GM12878 (cell line): ENCODE measurements at regions not wholly inside any gene's neighbourhood (a gene's known extent, or its start where the extent isn't known, plus 50 kb on each side); places are given as distances from the start of the nearest gene placed in this dataset.
A peak's percentile ranks its signal among the peaks of the same experiment; 100 is the strongest.

Source experiments
- ATAC-seq: fragments of 200-7000 bp; cut with Tn5 transposase; 3 replicates; pipeline ENCODE4 v1.9.1; 2020; ENCODE audit warnings: mild to moderate bottlenecking, moderate library complexity
- BruUV-seq: library from RNA; stranded (reverse); fragments of 400-500 nt; replicated peaks from 2 replicates; lab custom pipeline; 2021; lab: Mats Ljungman, UMichigan
- CTCF ChIA-PET: fragments of 300-600 bp; sonication (Branson Sonifier 250); formaldehyde crosslinking; extraction: SDS; loops from one replicate; lab custom pipeline; 2021; ENCODE audit warnings: inconsistent platforms; lab: Yijun Ruan, JAX
- POLR2A ChIA-PET: fragments of 350-600 bp; formaldehyde crosslinking; extraction: SDS; loops from one replicate; lab custom pipeline; 2021; ENCODE audit warnings: inconsistent platforms; lab: Charles Lee
- RAD21 ChIA-PET: fragments of 300-600 bp; sonication (Branson Sonifier 250); formaldehyde crosslinking; loops from one replicate; lab custom pipeline; 2023; ENCODE audit warnings: antibody characterized with exemption; ENCODE audit not compliant: unreplicated experiment; lab: Charles Lee
- SMC1A ChIA-PET: fragments of 300-600 bp; sonication (Branson Sonifier 250); formaldehyde crosslinking; loops from one replicate; lab custom pipeline; 2023; ENCODE audit not compliant: unreplicated experiment, uncharacterized antibody; lab: Charles Lee
- DNase-seq: peaks from one replicate; pipeline ENCODE4 v3.0.0-alpha.2; 2011; ENCODE audit warnings: low read depth, low spot score
- FAIRE-seq: peaks from 3 replicates; lab custom pipeline; 2011; peaks lifted over from hg19 to GRCh38; lab: Jason Lieb, UNC
- H2AFZ ChIP-seq: 2 replicates; pipeline ENCODE4 v1.6.0; 2011; ENCODE audit warnings: low read depth, low read length, control low read depth; ENCODE audit not compliant: control insufficient read depth
- H3K27ac ChIP-seq: 2 replicates; pipeline ENCODE4 v1.5.1; 2011; ENCODE audit warnings: control low read depth; ENCODE audit not compliant: control insufficient read depth, insufficient read depth
- H3K27me3 ChIP-seq, 2 experiments: replicated peaks in 1 of 2; 2 replicates each; pipeline versions ENCODE4 v1.6.0 to v1.6.1; 2011; ENCODE audit warnings: low read length in 1 of 2; ENCODE audit not compliant: control insufficient read depth in 2 of 2, insufficient read depth in 2 of 2
- H3K36me3 ChIP-seq, 2 experiments: 2 replicates each; pipeline ENCODE4 v1.5.1; 2011; ENCODE audit warnings: low read length in 1 of 2; ENCODE audit not compliant: control insufficient read depth in 2 of 2, insufficient read depth in 2 of 2
- H3K4me1 ChIP-seq: 2 replicates; pipeline ENCODE4 v1.6.1; 2011; ENCODE audit warnings: mild to moderate bottlenecking, low read length, moderate library complexity, mixed read lengths; ENCODE audit not compliant: control insufficient read depth, insufficient read depth
- H3K4me2 ChIP-seq: 2 replicates; pipeline ENCODE4 v1.6.0; 2011; ENCODE audit warnings: control low read depth; ENCODE audit not compliant: control insufficient read depth, insufficient read depth
- H3K4me3 ChIP-seq: fragments of 200-600 bp; sonication (generic); 2 replicates; pipeline ENCODE4 v1.5.1; 2016
- H3K79me2 ChIP-seq: 2 replicates; pipeline ENCODE4 v1.6.0; 2011; ENCODE audit warnings: low read length; ENCODE audit not compliant: control insufficient read depth, insufficient read depth
- H3K9ac ChIP-seq: 2 replicates; pipeline ENCODE4 v1.8.0; 2011; ENCODE audit warnings: low read length, control low read depth, mixed read lengths; ENCODE audit not compliant: control insufficient read depth, insufficient read depth
- H3K9me3 ChIP-seq: replicated peaks from 3 replicates; pipeline ENCODE4 v1.5.1; 2011; ENCODE audit warnings: mild to moderate bottlenecking, low read length; ENCODE audit not compliant: control insufficient read depth, insufficient read depth
- H4K20me1 ChIP-seq: 2 replicates; pipeline ENCODE4 v1.6.0; 2011; ENCODE audit not compliant: control insufficient read depth, insufficient read depth
- BRCA1 ChIP-seq: IDR thresholded peaks from 2 replicates; pipeline ENCODE4 v1.6.1; 2011; ENCODE audit warnings: low read depth, low read length, improper control_type of control experiment
- FOXK2 ChIP-seq: fragments of 450-650 bp; IDR thresholded peaks from 2 replicates; pipeline ENCODE4 v1.6.1; 2017; ENCODE audit warnings: mild to moderate bottlenecking, moderate library complexity
- GABPA ChIP-seq: IDR thresholded peaks from 2 replicates; pipeline ENCODE4 v1.6.1; 2014; ENCODE audit warnings: antibody characterized with exemption, low read depth, mild to moderate bottlenecking, inconsistent platforms
- NFYA ChIP-seq: IDR thresholded peaks from 2 replicates; pipeline ENCODE4 v1.6.1; 2011; ENCODE audit warnings: low read depth, mild to moderate bottlenecking, low read length, improper control_type of control experiment, borderline replicate concordance
- PRDM15 ChIP-seq: fragments of 450-650 bp; formaldehyde crosslinking; IDR thresholded peaks from 2 replicates; pipeline ENCODE4 v1.4.0; 2020; ENCODE audit warnings: mild to moderate bottlenecking, moderate library complexity
- SIX5 ChIP-seq: IDR thresholded peaks from 2 replicates; pipeline ENCODE4 v1.6.1; 2011; ENCODE audit warnings: mild to moderate bottlenecking, low read depth, low read length, moderate library complexity; ENCODE audit not compliant: severe bottlenecking
- SMAD1 ChIP-seq: fragments of 450-650 bp; IDR thresholded peaks from 2 replicates; pipeline ENCODE4 v1.6.1; 2018; ENCODE audit warnings: mild to moderate bottlenecking, low read depth; ENCODE audit not compliant: partially characterized antibody
- SUZ12 ChIP-seq: fragments of 200-600 bp; sonication (generic); IDR thresholded peaks from one replicate; pipeline ENCODE4 v1.6.1; 2018; ENCODE audit warnings: antibody characterized with exemption, mild to moderate bottlenecking; ENCODE audit not compliant: unreplicated experiment
- USF1 ChIP-seq: IDR thresholded peaks from 2 replicates; pipeline ENCODE4 v1.6.1; 2011; ENCODE audit warnings: borderline replicate concordance, low read depth, mild to moderate bottlenecking, moderate library complexity, mixed read lengths, low read length; ENCODE audit not compliant: insufficient read depth; ENCODE audit errors: extremely low read length
- USF2 ChIP-seq: IDR thresholded peaks from 2 replicates; pipeline ENCODE4 v1.6.1; 2011; ENCODE audit warnings: low read depth, low read length, improper control_type of control experiment, borderline replicate concordance
- ZNF687 ChIP-seq: fragments of 450-650 bp; IDR thresholded peaks from 2 replicates; pipeline ENCODE4 v1.6.1; 2017; ENCODE audit warnings: mild to moderate bottlenecking, moderate library complexity
- ZSCAN29 ChIP-seq: fragments of 450-650 bp; IDR thresholded peaks from 2 replicates; pipeline ENCODE4 v1.6.1; 2017; ENCODE audit warnings: mild to moderate bottlenecking, moderate library complexity
- WGBS: methylation state at CpG from one replicate; pipeline ENCODE4 v1.1.6; 2016; ENCODE audit warnings: low lambda C conversion rate; ENCODE audit not compliant: insufficient replicate concordance, insufficient coverage; ENCODE audit errors: missing lambda C conversion rate; 5-methylcytosine and 5-hydroxymethylcytosine counted together
- in situ Hi-C: fragments of 300-500 bp; cut with MboI; formaldehyde crosslinking; loops from 9 replicates; pipeline ENCODE4 v1.14.3; 2018; ENCODE audit warnings: mixed read lengths
- intact Hi-C: fragments of 100-400 bp; cut with micrococcal nuclease; formaldehyde crosslinking; loops from one replicate; pipeline ENCODE4 v1.14.2; 2022; ENCODE audit not compliant: unreplicated experiment

GRCh38 chr15:38068626-38069391, 134.4 kb downstream of the TMCO5A start:
- intact Hi-C loops = loop anchor here (1.0 kb wide), 1 partner anchor 16 kb away; no protein-coding TSS in a partner anchor
- DNase-seq (peak; percentile 74), FAIRE-seq (peak; percentile 89), ATAC-seq (peak; percentile 80)
- 0 out of 2 replicates have a peak overlapping the region, but pooled peaks have one; percentile 15 for H3K4me3 ChIP-seq
- H3K27me3 ChIP-seq = no peaks in the 10 kb centered on the region
- H3K79me2 ChIP-seq = no peaks in the 10 kb centered on the region
- H3K9me3 ChIP-seq = no peaks in the 10 kb centered on the region
- peaks cover 25% of the 10 kb centered on the region for H3K4me1 ChIP-seq
- WGBS = 14% methylated on average over 7 of the region's 7 CpGs
- ChIA-PET SMC1A (interaction anchor here (0.6 to 4.3 kb wide), 24 partner anchors 10 to 369 kb away, joined by 3 to 60 read pairs (median 5); partner anchors contain the start of gene SPRED1), CTCF (interaction anchor here (0.7 to 2.7 kb wide), 11 partner anchors 9 to 371 kb away, joined by 3 to 18 read pairs (median 4); no protein-coding TSS in a partner anchor), POLR2A (interaction anchor here (1.0 to 2.4 kb wide), 6 partner anchors 11 to 27 kb away, joined by 3 to 11 read pairs (median 5); no protein-coding TSS in a partner anchor), RAD21 (interaction anchor here (0.9 to 2.5 kb wide), 15 partner anchors 9 to 282 kb away, joined by 3 to 25 read pairs (median 4); partner anchors contain the start of gene SPRED1)
- H3K27ac ChIP-seq = no peak overlapping the region
- H2AFZ ChIP-seq = no peak overlapping the region; the same call in 1 of the 2 replicates
- H3K9ac ChIP-seq = no peak overlapping the region
- in situ Hi-C loops = no loop called here
- H3K36me3 ChIP-seq = no peaks in the 10 kb centered on the region
- H4K20me1 ChIP-seq = no peaks in the 10 kb centered on the region
- peak overlapping the region; percentile 17 for H3K4me2 ChIP-seq
- BruUV-seq = no TSS peak
- TF ChIP-seq USF2 (no peak), NFYA (no peak), FOXK2 (no peak), SIX5 (no peak), SUZ12 (no peak), GABPA (peak; percentile 68), BRCA1 (no peak), ZSCAN29 (no peak), USF1 (no peak), PRDM15 (CRISPR knock-in tag) (no peak), SMAD1 (no peak), ZNF687 (no peak)
